Smooth muscle cell (in vitro differentiated cells): ENCODE measurements at regions not wholly inside any gene's neighbourhood (a gene's known extent, or its start where the extent isn't known, plus 50 kb on each side); places are given as distances from the start of the nearest gene placed in this dataset.

Experiments used
- DNase-seq: peaks from one replicate; lab custom pipeline; 2025; ENCODE audit not compliant: unreplicated experiment; lab: John Stamatoyannopoulos, UW
- H2AFZ ChIP-seq: fragments of 200-600 bp; sonication (generic); 2 replicates; pipeline ENCODE4 v1.6.0; 2016; ENCODE audit warnings: antibody characterized with exemption, low read depth, mild to moderate bottlenecking
- H3F3A ChIP-seq: fragments of 200-600 bp; sonication (generic); 2 replicates; pipeline ENCODE4 v1.6.0; 2017; ENCODE audit warnings: antibody characterized with exemption, low read depth
- H3K27ac ChIP-seq: fragments of 200-600 bp; sonication (generic); 2 replicates; pipeline ENCODE4 v1.5.1; 2016; ENCODE audit warnings: low read depth, mild to moderate bottlenecking
- H3K27me3 ChIP-seq: fragments of 200-600 bp; sonication (generic); 2 replicates; pipeline ENCODE4 v1.6.1; 2016; ENCODE audit warnings: low read depth, mild to moderate bottlenecking
- H3K36me3 ChIP-seq: fragments of 200-600 bp; sonication (generic); 2 replicates; pipeline ENCODE4 v1.5.1; 2016; ENCODE audit warnings: low read depth
- H3K4me1 ChIP-seq: fragments of 200-600 bp; sonication (generic); 2 replicates; pipeline ENCODE4 v1.5.1; 2016; ENCODE audit warnings: low read depth
- H3K4me2 ChIP-seq: fragments of 200-600 bp; sonication (generic); 2 replicates; pipeline ENCODE4 v1.6.0; 2016; ENCODE audit warnings: mild to moderate bottlenecking
- H3K4me3 ChIP-seq: fragments of 200-600 bp; sonication (generic); 2 replicates; pipeline ENCODE4 v1.5.1; 2016; ENCODE audit warnings: mild to moderate bottlenecking
- H3K79me2 ChIP-seq: fragments of 200-600 bp; sonication (generic); 2 replicates; pipeline ENCODE4 v1.6.0; 2016; ENCODE audit warnings: low read depth, mild to moderate bottlenecking
- H3K9ac ChIP-seq: fragments of 200-600 bp; sonication (generic); 2 replicates; pipeline ENCODE4 v1.6.0; 2016; ENCODE audit warnings: low read depth
- H3K9me3 ChIP-seq: fragments of 200-600 bp; sonication (generic); replicated peaks from 2 replicates; pipeline ENCODE4 v1.5.1; 2016; ENCODE audit warnings: low read depth
- H4K20me1 ChIP-seq: fragments of 200-600 bp; sonication (generic); 2 replicates; pipeline ENCODE4 v1.6.0; 2016; ENCODE audit warnings: low read depth
- WGBS: methylation state at CpG from one replicate; pipeline ENCODE4 v1.1.7; 2016; ENCODE audit warnings: low lambda C conversion rate; 5-methylcytosine and 5-hydroxymethylcytosine counted together
- TF ChIP-seq, protein P1 (sequence below): fragments of 200-600 bp; sonication (generic); IDR thresholded peaks from 2 replicates; pipeline ENCODE4 v1.5.1; 2017; ENCODE audit warnings: borderline replicate concordance, mild to moderate bottlenecking, antibody characterized with exemption; ENCODE audit not compliant: insufficient read depth, poor library complexity, severe bottlenecking

DNA sequence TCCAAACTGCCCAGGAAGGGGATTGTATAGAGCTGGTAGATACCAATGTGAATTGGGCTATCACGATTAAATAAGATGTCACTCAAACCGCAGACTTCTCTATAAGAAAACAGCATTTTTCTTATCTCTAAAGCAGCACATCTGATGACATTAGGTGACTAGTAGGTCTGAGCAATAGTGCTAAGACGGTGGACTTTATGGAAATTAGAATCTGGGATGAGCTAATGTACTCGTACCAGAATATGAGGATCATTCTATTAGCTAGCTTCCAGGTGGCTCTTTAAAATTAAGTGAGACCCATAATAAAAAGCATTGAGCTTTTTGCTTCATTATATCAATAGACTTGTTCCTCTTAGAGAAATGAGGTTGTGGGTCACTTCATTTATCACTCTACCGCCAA is 130.0 kb upstream of the MC4R start:
- Histone ChIP-seq H3K4me2 (no peak overlapping the region), H3K4me1 (no peaks in the 10 kb centered on the region), H4K20me1 (no peaks in the 10 kb centered on the region), H3F3A (no peaks in the 10 kb centered on the region), H3K79me2 (no peaks in the 10 kb centered on the region), H3K9me3 (no peaks in the 10 kb centered on the region), H3K27me3 (peaks cover 4% of the 10 kb centered on the region), H3K9ac (no peak overlapping the region), H3K27ac (no peak overlapping the region), H2AFZ (no peak overlapping the region), H3K4me3 (no peak overlapping the region), H3K36me3 (no peaks in the 10 kb centered on the region)
- TF ChIP-seq, protein P1, sequence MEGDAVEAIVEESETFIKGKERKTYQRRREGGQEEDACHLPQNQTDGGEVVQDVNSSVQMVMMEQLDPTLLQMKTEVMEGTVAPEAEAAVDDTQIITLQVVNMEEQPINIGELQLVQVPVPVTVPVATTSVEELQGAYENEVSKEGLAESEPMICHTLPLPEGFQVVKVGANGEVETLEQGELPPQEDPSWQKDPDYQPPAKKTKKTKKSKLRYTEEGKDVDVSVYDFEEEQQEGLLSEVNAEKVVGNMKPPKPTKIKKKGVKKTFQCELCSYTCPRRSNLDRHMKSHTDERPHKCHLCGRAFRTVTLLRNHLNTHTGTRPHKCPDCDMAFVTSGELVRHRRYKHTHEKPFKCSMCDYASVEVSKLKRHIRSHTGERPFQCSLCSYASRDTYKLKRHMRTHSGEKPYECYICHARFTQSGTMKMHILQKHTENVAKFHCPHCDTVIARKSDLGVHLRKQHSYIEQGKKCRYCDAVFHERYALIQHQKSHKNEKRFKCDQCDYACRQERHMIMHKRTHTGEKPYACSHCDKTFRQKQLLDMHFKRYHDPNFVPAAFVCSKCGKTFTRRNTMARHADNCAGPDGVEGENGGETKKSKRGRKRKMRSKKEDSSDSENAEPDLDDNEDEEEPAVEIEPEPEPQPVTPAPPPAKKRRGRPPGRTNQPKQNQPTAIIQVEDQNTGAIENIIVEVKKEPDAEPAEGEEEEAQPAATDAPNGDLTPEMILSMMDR: no peak
- no peak for DNase-seq
- 80% methylated on average over 5 of the region's 5 CpGs for WGBS

DNA sequence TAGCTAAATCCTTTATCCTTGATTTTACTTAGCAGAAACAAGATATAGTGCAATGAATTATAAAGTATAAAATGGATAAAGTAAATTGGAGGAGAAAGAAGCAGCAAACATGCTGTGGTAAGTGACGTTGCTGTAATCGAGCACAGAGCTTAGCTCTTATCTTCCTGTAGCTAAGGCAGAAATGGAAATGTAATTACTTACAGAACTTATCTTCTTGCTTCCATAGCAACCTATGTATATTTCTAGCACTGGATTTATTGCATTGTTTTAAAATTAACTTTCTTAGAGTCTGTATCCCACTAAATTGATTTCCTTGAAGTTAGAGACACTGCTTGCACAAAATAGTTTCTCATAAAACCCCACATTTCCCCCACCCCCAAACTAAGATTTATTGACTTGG is 130.6 kb upstream of the MC4R start:
- Histone ChIP-seq H3K4me2 (peak overlapping the region; percentile 16), H3K36me3 (no peaks in the 10 kb centered on the region), H4K20me1 (no peaks in the 10 kb centered on the region), H3K27me3 (peaks cover 4% of the 10 kb centered on the region), H3K79me2 (no peaks in the 10 kb centered on the region), H3K9ac (no peak overlapping the region), H3K4me3 (no peak overlapping the region), H3K4me1 (no peaks in the 10 kb centered on the region), H3K9me3 (no peaks in the 10 kb centered on the region), H3K27ac (no peak overlapping the region), H2AFZ (no peak overlapping the region), H3F3A (no peaks in the 10 kb centered on the region)
- DNase-seq: no peak
- TF ChIP-seq, protein P1: no peak
- 19% methylated on average over 2 of the region's 2 CpGs for WGBS

DNA sequence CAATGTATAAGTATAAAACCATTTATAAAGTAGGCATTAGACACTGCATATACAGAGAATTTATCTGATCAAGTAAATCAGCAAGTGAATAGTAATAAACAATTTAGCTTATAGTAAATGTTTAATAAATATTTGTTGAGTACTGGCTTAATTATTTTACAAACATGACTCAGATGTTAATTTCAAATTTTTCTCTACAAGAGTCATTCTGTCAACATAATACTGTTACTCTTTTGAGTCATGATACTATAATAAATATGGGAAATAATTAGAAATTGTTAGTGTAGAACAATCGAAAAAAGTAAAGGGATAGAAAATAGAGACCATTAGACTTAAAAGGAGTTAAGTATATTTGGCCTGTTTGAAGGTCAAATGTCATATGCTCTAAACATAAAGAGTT is 133.6 kb upstream of the MC4R start:
- Histone ChIP-seq H3K36me3 (no peaks in the 10 kb centered on the region), H3K4me2 (no peak overlapping the region)
- DNase-seq: no peak

DNA sequence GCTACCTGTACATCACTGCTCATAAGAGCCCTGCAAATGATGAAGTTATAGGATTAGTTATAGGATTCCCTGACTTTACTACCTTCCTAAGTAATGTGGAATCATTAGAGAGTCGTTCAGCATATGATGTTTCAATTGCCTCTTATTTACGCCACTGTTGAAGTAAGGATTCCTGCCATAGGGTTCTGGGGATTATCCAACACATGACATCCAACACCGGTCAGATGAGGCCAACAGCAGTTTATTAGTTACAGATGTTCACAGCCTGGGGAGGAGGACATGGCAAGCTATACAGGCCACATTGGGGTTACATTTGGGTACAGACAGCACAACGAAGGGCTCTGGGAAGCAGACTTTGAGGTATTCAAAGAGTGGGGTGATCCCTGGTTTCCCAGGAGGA is 134.1 kb upstream of the MC4R start:
- Histone ChIP-seq H3K9me3 (no peaks in the 10 kb centered on the region), H3K27ac (no peak overlapping the region), H3K4me1 (no peaks in the 10 kb centered on the region), H2AFZ (no peak overlapping the region), H3K9ac (no peak overlapping the region), H3K4me3 (no peak overlapping the region), H4K20me1 (no peaks in the 10 kb centered on the region), H3F3A (no peaks in the 10 kb centered on the region), H3K4me2 (no peak overlapping the region), H3K79me2 (no peaks in the 10 kb centered on the region), H3K27me3 (peaks cover 3% of the 10 kb centered on the region), H3K36me3 (no peaks in the 10 kb centered on the region)
- no peak for DNase-seq
- TF ChIP-seq, protein P1: no peak
- WGBS: 46% methylated on average over 4 of the region's 4 CpGs

More for the DNA sequence above, 133.6 kb upstream of the MC4R start:
- Histone ChIP-seq H3F3A (no peaks in the 10 kb centered on the region), H3K9ac (no peak overlapping the region), H3K4me3 (no peak overlapping the region), H3K27me3 (no peaks in the 10 kb centered on the region), H3K4me1 (no peaks in the 10 kb centered on the region), H4K20me1 (no peaks in the 10 kb centered on the region), H3K79me2 (no peaks in the 10 kb centered on the region), H3K9me3 (no peaks in the 10 kb centered on the region), H3K27ac (no peak overlapping the region), H2AFZ (no peak overlapping the region)
- TF ChIP-seq, protein P1: no peak
- WGBS: 85% methylated on average over 1 of the region's 1 CpG
